ENCODE measurements at regions not wholly inside any gene's neighbourhood (a gene's known extent, or its start where the extent isn't known, plus 50 kb on each side); places are given as distances from the start of the nearest gene placed in this dataset.

- H3K4me3 ChIP-seq (ENCODE audit: low read length): no peak overlapping the region
Measured at GRCh38 chr5:125129151-125129806, 382.8 kb upstream of the ZNF608 start.

DNA sequence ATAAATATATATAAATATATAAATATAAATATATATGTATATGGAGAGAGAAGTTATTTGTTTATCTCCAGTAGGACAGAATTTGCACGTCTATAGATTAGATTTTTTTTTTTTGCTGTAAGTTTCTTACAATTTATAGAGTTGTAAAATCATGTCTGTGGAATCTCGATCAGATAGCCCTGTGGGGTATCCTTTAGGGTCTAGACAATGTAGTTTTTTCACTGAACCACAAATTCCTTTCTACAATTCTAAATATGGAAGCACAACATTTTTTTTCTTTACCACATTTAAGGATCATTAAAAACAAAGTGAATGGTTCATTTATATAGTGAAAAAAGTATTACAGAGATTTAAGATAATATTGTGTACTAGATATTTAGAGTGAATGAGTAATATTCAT is 384.2 kb upstream of the ZNF608 start:
- Histone ChIP-seq H3K9me2 (replicated peaks; ENCODE audit: insufficient read depth, low read length) (no peaks in the 10 kb centered on the region), H3K79me2 (ENCODE audit: low read length) (no peaks in the 10 kb centered on the region), H3K4me2 (ENCODE audit: low read depth, low read length, poor library complexity, severe bottlenecking) (no peak overlapping the region), H4K20me1 (ENCODE audit: insufficient read depth, low read depth, low read length) (no peaks in the 10 kb centered on the region), H2AFZ (ENCODE audit: low read length) (no peak overlapping the region), H3K4me3 (ENCODE audit: low read length) (no peak overlapping the region), H3K9ac (ENCODE audit: low read length) (no peak overlapping the region), H3K27me3 (ENCODE audit: low read length) (no peaks in the 10 kb centered on the region), H3K4me1 (ENCODE audit: low read length) (no peaks in the 10 kb centered on the region), H3K9me3 (ENCODE audit: low read length) (no peaks in the 10 kb centered on the region), H3K27ac (ENCODE audit: low read length) (no peak overlapping the region), H3K36me3 (ENCODE audit: insufficient read depth, low read length) (no peaks in the 10 kb centered on the region)
- no peak for DNase-seq

More at GRCh38 chr5:125129151-125129806, 382.8 kb upstream of the ZNF608 start:
- Histone ChIP-seq H3K79me2 (ENCODE audit: low read length) (no peaks in the 10 kb centered on the region), H3K4me1 (ENCODE audit: low read length) (no peaks in the 10 kb centered on the region), H3K4me2 (ENCODE audit: low read depth, low read length, poor library complexity, severe bottlenecking) (no peak overlapping the region), H3K27me3 (ENCODE audit: low read length) (no peaks in the 10 kb centered on the region), H3K9ac (ENCODE audit: low read length) (no peak overlapping the region), H3K27ac (ENCODE audit: low read length) (no peak overlapping the region), H3K36me3 (ENCODE audit: insufficient read depth, low read length) (no peaks in the 10 kb centered on the region), H3K9me2 (replicated peaks; ENCODE audit: insufficient read depth, low read length) (no peaks in the 10 kb centered on the region), H2AFZ (ENCODE audit: low read length) (no peak overlapping the region), H4K20me1 (ENCODE audit: insufficient read depth, low read depth, low read length) (no peaks in the 10 kb centered on the region), H3K9me3 (ENCODE audit: low read length) (no peaks in the 10 kb centered on the region)
- DNase-seq: no peak

- no peak for DNase-seq
- H3K4me2 ChIP-seq (ENCODE audit: low read depth, low read length, poor library complexity, severe bottlenecking): no peak overlapping the region
Measured at GRCh38 chr5:125134216-125135081, 388.0 kb upstream of the ZNF608 start.

DNA sequence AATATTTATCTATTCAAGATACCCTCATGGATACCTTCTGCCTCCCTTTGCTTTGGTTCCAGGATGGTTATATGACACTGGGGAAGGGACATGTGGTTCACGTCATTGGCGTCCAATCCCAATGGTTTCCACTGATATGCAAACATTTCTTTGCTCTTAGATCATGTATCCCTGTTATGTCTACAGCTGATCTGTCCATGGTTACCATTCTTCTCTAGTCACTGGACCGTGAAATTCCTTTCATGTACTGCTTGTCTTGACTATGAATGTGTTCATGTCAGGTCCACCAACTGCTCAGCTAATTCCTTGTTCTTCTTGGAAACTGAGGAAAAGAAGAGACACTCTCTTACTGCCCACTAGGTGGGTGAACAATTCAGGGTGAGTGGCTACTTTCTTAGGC is 391.1 kb upstream of the ZNF608 start:
- no peak for DNase-seq
- H3K27ac ChIP-seq (ENCODE audit: low read length): no peak overlapping the region
- H3K27me3 ChIP-seq (ENCODE audit: low read length): no peaks in the 10 kb centered on the region
- H2AFZ ChIP-seq (ENCODE audit: low read length): no peak overlapping the region
- H3K4me3 ChIP-seq (ENCODE audit: low read length): no peak overlapping the region
- H3K4me2 ChIP-seq (ENCODE audit: low read depth, low read length, poor library complexity, severe bottlenecking): no peak overlapping the region
- no peaks in the 10 kb centered on the region for H3K4me1 ChIP-seq (ENCODE audit: low read length)
- H3K9me2 ChIP-seq (replicated peaks; ENCODE audit: insufficient read depth, low read length): no peaks in the 10 kb centered on the region
- no peaks in the 10 kb centered on the region for H4K20me1 ChIP-seq (ENCODE audit: insufficient read depth, low read depth, low read length)
- H3K36me3 ChIP-seq (ENCODE audit: insufficient read depth, low read length): no peaks in the 10 kb centered on the region
- no peaks in the 10 kb centered on the region for H3K9me3 ChIP-seq (ENCODE audit: low read length)
- H3K9ac ChIP-seq (ENCODE audit: low read length): no peak overlapping the region
- H3K79me2 ChIP-seq (ENCODE audit: low read length): no peaks in the 10 kb centered on the region

More at GRCh38 chr5:125134216-125135081, 388.0 kb upstream of the ZNF608 start:
- Histone ChIP-seq H2AFZ (ENCODE audit: low read length) (no peak overlapping the region), H3K4me1 (ENCODE audit: low read length) (no peaks in the 10 kb centered on the region), H3K9ac (ENCODE audit: low read length) (no peak overlapping the region), H4K20me1 (ENCODE audit: insufficient read depth, low read depth, low read length) (no peaks in the 10 kb centered on the region), H3K4me3 (ENCODE audit: low read length) (no peak overlapping the region), H3K9me2 (replicated peaks; ENCODE audit: insufficient read depth, low read length) (no peaks in the 10 kb centered on the region), H3K79me2 (ENCODE audit: low read length) (no peaks in the 10 kb centered on the region), H3K27ac (ENCODE audit: low read length) (no peak overlapping the region), H3K9me3 (ENCODE audit: low read length) (no peaks in the 10 kb centered on the region), H3K27me3 (ENCODE audit: low read length) (no peaks in the 10 kb centered on the region), H3K36me3 (ENCODE audit: insufficient read depth, low read length) (no peaks in the 10 kb centered on the region)

GRCh38 chr5:125138266-125138665 is 391.8 kb upstream of the ZNF608 start:
- no peak overlapping the region for H3K4me3 ChIP-seq (ENCODE audit: low read length)
- H3K9me2 ChIP-seq (replicated peaks; ENCODE audit: insufficient read depth, low read length): no peaks in the 10 kb centered on the region
- no peak overlapping the region for H3K9ac ChIP-seq (ENCODE audit: low read length)
- H3K4me2 ChIP-seq (ENCODE audit: low read depth, low read length, poor library complexity, severe bottlenecking): no peak overlapping the region
- H3K4me1 ChIP-seq (ENCODE audit: low read length): no peaks in the 10 kb centered on the region
- H2AFZ ChIP-seq (ENCODE audit: low read length): no peak overlapping the region
- no peaks in the 10 kb centered on the region for H3K79me2 ChIP-seq (ENCODE audit: low read length)
- no peak for DNase-seq
- no peaks in the 10 kb centered on the region for H3K36me3 ChIP-seq (ENCODE audit: insufficient read depth, low read length)
- no peak overlapping the region for H3K27ac ChIP-seq (ENCODE audit: low read length)
- no peaks in the 10 kb centered on the region for H3K9me3 ChIP-seq (ENCODE audit: low read length)
- H3K27me3 ChIP-seq (ENCODE audit: low read length): no peaks in the 10 kb centered on the region
- no peaks in the 10 kb centered on the region for H4K20me1 ChIP-seq (ENCODE audit: insufficient read depth, low read depth, low read length)

DNA sequence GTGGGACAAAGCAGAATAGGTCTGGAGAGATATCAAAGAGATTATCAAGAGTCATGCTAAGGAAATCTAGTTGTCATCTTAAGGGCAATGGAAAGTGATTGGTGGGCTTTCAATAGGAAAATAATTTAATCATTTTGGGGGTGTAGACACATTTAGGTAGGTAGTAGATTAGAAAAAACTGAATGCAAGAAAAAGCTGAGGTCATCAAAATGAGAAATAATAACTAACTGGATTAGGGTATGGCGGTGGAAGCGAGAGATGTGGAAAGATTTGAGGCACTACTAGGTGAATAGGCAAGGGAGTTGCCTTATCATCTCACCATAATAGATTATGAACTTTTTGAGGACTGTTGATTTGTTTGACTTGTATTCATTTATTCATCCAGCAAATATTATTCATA is 393.2 kb upstream of the ZNF608 start:
- Histone ChIP-seq H4K20me1 (ENCODE audit: insufficient read depth, low read depth, low read length) (no peaks in the 10 kb centered on the region), H3K79me2 (ENCODE audit: low read length) (no peaks in the 10 kb centered on the region), H3K9me2 (replicated peaks; ENCODE audit: insufficient read depth, low read length) (no peaks in the 10 kb centered on the region), H3K4me2 (ENCODE audit: low read depth, low read length, poor library complexity, severe bottlenecking) (no peak overlapping the region), H3K36me3 (ENCODE audit: insufficient read depth, low read length) (no peaks in the 10 kb centered on the region), H3K27me3 (ENCODE audit: low read length) (no peaks in the 10 kb centered on the region), H2AFZ (ENCODE audit: low read length) (no peak overlapping the region), H3K4me1 (ENCODE audit: low read length) (peaks cover 3% of the 10 kb centered on the region; the same call in 1 of the 2 replicates), H3K9ac (ENCODE audit: low read length) (no peak overlapping the region), H3K4me3 (ENCODE audit: low read length) (no peak overlapping the region), H3K9me3 (ENCODE audit: low read length) (no peaks in the 10 kb centered on the region), H3K27ac (ENCODE audit: low read length) (no peak overlapping the region)
- DNase-seq: no peak

DNA sequence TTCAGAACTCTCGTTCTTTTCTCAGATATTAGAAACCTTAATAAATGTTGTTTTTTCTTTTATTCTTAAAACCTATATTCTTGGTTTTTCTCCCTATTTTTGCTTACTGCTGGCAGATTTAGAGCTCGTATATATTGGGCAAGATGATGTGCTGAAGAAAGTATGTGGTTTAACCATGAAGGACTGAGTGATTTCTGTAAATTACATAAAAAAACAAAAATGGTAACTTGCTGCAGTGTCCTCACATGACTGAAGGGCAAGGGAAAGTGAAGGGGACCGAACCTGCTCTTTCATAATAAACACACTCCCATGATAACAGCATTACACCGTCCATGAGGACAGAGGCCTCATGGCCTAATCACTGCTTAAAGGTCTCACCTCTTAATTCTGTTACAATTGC is 393.8 kb upstream of the ZNF608 start:
- no peaks in the 10 kb centered on the region for H3K9me3 ChIP-seq (ENCODE audit: low read length)
- no peak overlapping the region for H3K4me2 ChIP-seq (ENCODE audit: low read depth, low read length, poor library complexity, severe bottlenecking)
- no peaks in the 10 kb centered on the region for H3K27me3 ChIP-seq (ENCODE audit: low read length)
- H3K9ac ChIP-seq (ENCODE audit: low read length): no peak overlapping the region
- no peaks in the 10 kb centered on the region for H3K9me2 ChIP-seq (replicated peaks; ENCODE audit: insufficient read depth, low read length)
- no peak overlapping the region for H3K4me3 ChIP-seq (ENCODE audit: low read length)
- H2AFZ ChIP-seq (ENCODE audit: low read length): no peak overlapping the region
- H4K20me1 ChIP-seq (ENCODE audit: insufficient read depth, low read depth, low read length): no peaks in the 10 kb centered on the region
- H3K79me2 ChIP-seq (ENCODE audit: low read length): no peaks in the 10 kb centered on the region
- no peaks in the 10 kb centered on the region for H3K36me3 ChIP-seq (ENCODE audit: insufficient read depth, low read length)
- DNase-seq: no peak
- H3K27ac ChIP-seq (ENCODE audit: low read length): no peak overlapping the region
- peaks cover 3% of the 10 kb centered on the region; the same call in 1 of the 2 replicates for H3K4me1 ChIP-seq (ENCODE audit: low read length)

DNA sequence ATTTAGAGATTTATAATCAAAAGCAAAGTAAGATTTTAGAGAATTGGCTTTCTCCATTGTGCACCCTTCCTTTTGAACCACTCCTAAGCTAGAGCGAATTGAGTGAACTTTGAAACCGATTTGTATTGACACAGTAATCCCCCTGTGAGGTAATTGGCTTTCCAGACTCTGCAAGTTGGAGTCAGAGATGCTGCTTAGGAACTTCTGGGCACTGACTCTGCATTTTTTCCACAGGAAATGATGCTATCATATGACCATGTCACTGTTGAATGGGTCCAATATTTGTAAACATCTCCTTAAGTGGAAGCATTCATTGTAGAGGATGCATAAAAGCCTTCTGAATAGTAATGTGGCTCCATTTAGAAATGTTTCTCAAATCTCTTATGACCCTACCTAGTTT is 394.4 kb upstream of the ZNF608 start:
- Histone ChIP-seq H3K27me3 (ENCODE audit: low read length) (no peaks in the 10 kb centered on the region), H3K9me3 (ENCODE audit: low read length) (no peaks in the 10 kb centered on the region), H3K4me3 (ENCODE audit: low read length) (no peak overlapping the region), H2AFZ (ENCODE audit: low read length) (no peak overlapping the region), H3K9me2 (replicated peaks; ENCODE audit: insufficient read depth, low read length) (no peaks in the 10 kb centered on the region), H3K36me3 (ENCODE audit: insufficient read depth, low read length) (no peaks in the 10 kb centered on the region), H3K4me1 (ENCODE audit: low read length) (peaks cover 3% of the 10 kb centered on the region; the same call in 1 of the 2 replicates), H3K27ac (ENCODE audit: low read length) (no peak overlapping the region), H4K20me1 (ENCODE audit: insufficient read depth, low read depth, low read length) (no peaks in the 10 kb centered on the region), H3K9ac (ENCODE audit: low read length) (no peak overlapping the region), H3K79me2 (ENCODE audit: low read length) (no peaks in the 10 kb centered on the region), H3K4me2 (ENCODE audit: low read depth, low read length, poor library complexity, severe bottlenecking) (no peak overlapping the region)
- no peak for DNase-seq

All from Karpas-422 (cell line).